GM12872 (cell line): ENCODE measurements at regions not wholly inside any gene's neighbourhood (a gene's known extent, or its start where the extent isn't known, plus 50 kb on each side); places are given as distances from the start of the nearest gene placed in this dataset.

ENCODE experiments used
- CTCF ChIP-seq: IDR thresholded peaks from 3 replicates; pipeline ENCODE4 v1.5.1; 2011; ENCODE audit warnings: low read depth, mild to moderate bottlenecking, low read length, moderate library complexity; ENCODE audit not compliant: insufficient read depth

- no peak for TF ChIP-seq CTCF
Observed at GRCh38 chr2:13462464-13462863, 745.7 kb downstream of the TRIB2 start.

DNA sequence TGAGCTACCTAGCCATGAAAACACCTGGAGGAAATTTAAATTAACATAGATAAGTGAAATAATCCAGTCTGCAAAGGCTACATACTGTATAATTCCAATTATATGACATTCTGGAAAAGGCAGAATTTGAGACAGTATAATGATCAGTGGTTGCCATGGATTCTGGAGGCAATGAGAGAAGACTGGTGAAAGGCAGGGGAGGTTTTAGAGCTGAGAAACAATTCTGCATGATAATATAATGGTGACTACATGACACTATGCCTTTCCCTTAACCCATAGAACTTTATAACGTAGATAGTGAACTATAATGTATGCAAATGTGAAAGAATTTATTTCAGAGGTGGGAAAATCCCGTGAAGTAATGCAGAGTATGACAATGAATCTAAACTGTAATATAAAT is 749.3 kb downstream of the TRIB2 start:
- TF ChIP-seq CTCF: no peak

DNA sequence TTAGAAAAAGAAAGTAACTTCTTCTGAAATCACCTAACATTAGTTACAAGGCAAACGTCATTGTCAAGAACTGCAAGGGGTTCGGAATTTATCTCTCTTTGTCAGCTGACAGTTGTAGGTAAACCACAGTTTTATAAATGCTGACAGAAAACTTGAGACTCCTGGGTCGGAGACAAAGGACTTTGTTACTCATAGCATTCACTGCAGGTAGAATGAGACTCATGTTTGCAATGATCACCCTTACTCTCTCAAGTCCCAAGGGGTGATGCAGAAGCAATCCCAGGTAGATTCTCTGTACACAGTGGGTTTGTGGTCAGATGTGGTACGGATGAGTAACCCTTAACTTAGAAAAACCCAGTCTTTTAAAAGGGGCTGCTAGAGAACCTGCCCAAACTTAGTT is 757.8 kb downstream of the TRIB2 start:
- TF ChIP-seq CTCF: no peak

DNA sequence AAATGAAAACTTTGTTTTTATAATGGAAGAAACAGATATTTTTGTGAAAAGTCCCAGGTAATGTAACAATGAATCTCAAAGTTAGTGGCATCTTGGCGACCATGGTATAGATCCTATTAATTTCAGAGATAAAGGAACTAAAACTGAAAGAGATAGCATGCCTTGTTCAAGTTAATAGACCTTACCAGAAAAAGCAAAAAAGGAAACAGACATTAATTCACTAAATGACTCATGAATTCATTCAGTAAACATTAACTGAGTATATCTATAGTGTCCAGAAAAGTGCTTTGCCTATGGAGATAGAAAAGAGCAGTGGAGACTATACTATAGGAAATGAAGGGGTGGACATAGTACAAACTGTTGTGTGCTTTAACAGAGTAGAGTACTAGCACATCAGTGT is 763.3 kb downstream of the TRIB2 start:
- no peak for TF ChIP-seq CTCF

- no peak for TF ChIP-seq CTCF
Observed at GRCh38 chr2:13481201-13481600, 764.5 kb downstream of the TRIB2 start.

DNA sequence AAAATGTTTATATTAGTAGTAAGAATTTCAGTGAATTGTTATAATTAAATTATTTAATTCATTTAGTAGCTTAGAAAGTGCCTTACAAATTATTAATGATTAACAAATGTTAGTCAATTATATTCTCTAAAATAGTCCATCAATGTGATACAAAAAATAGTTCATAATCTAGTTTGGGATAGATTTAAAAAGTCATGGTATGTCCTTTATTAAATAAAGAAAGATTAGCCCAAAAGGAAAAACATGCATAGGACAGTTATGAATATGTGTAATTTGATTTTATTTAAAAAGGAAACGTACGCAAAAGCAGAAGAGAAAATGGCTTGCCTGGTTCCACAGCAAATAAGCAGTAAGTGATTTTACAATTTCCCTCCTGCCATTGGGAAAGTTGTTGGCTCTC is 768.5 kb downstream of the TRIB2 start:
- TF ChIP-seq CTCF: no peak

DNA sequence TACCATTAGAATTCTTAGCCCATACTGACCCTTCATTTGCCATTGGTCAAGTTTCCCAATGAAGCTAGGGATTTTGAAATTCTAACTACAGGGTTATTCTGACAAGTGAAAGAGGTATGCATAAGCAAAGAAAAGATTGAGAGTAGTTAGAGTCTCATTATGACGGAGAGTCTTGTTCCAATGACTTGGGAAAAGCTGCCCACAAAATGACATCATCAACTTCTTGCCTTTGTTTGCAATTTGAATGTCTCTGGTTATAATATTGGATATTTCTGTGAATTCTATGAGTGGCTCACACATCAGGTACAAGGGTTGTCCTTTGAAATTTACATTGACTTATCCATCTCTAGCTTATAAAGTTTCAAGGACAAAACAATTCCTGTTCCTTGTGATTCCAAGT is 772.2 kb downstream of the TRIB2 start:
- TF ChIP-seq CTCF: no peak

DNA sequence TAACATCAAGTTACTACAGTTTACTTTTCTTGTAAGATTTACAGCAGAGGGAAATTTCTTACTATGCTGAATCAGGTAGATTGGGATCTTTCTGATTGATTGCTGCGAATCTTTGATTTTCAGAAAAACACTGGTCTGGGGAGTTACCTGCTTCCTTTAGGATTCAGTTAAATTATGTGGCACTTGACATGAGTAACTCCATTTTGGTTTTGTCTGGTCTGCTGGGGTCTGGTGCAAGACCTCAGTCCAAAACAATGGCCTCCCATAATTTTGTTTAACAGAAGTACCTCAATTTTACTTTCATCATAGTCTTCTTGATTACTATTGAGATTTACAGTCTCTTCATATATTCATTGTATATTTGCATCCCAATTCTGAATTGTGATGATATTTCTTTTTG is 775.5 kb downstream of the TRIB2 start:
- no peak for TF ChIP-seq CTCF
